ENCODE measurements at regions not wholly inside any gene's neighbourhood (a gene's known extent, or its start where the extent isn't known, plus 50 kb on each side); places are given as distances from the start of the nearest gene placed in this dataset.

DNA sequence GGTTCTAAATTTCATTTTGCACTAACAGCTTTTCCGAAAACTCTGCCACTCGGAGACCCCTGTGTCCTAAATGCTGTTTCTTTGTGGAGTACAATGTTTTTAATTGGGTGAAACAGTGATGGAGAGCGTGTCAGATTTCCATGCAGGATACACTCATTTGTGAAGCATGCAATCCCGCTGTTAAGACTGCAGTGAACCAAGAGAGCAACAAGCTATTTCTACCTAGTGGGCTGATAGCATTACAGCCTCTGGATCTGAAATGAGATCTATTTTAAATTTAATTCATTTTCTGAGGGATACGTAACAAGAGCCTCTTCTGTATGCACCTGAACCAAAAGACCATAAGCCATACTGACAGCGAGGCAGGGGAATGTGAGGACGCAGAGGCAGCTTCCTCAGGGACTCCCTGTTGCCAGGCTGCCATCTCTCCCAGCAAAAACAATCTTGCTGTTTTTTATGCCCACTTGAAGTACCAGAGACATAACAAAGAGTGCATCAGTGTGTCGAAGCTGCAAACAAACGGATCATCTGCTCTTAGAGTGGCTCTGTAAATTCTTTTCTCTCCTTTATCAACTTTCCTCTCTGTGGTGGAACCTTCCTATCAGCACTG, 199.9 kb upstream of the COX10 start:
- H3K36me3 ChIP-seq = no peaks in the 10 kb centered on the region
- no peaks in the 10 kb centered on the region for H3K4me1 ChIP-seq
- no peak for DNase-seq
- WGBS, 2 donors = 61 to 63% methylated on average over 9 of the region's 9 CpGs
- H3K4me3 ChIP-seq (replicated peaks in 1 of 3) = no peak overlapping the region
- H3K27me3 ChIP-seq = no peaks in the 10 kb centered on the region
- H3K9me3 ChIP-seq = no peaks in the 10 kb centered on the region
- TF ChIP-seq, protein P1, sequence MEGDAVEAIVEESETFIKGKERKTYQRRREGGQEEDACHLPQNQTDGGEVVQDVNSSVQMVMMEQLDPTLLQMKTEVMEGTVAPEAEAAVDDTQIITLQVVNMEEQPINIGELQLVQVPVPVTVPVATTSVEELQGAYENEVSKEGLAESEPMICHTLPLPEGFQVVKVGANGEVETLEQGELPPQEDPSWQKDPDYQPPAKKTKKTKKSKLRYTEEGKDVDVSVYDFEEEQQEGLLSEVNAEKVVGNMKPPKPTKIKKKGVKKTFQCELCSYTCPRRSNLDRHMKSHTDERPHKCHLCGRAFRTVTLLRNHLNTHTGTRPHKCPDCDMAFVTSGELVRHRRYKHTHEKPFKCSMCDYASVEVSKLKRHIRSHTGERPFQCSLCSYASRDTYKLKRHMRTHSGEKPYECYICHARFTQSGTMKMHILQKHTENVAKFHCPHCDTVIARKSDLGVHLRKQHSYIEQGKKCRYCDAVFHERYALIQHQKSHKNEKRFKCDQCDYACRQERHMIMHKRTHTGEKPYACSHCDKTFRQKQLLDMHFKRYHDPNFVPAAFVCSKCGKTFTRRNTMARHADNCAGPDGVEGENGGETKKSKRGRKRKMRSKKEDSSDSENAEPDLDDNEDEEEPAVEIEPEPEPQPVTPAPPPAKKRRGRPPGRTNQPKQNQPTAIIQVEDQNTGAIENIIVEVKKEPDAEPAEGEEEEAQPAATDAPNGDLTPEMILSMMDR (IDR thresholded peaks at IDR 0.05) = no peak
- TF ChIP-seq POLR2A (IDR thresholded peaks at IDR 0.05) = no peak
- H3K27ac ChIP-seq = no peak overlapping the region
- intact Hi-C loops (cut with DNase I) = no loop called here

DNA sequence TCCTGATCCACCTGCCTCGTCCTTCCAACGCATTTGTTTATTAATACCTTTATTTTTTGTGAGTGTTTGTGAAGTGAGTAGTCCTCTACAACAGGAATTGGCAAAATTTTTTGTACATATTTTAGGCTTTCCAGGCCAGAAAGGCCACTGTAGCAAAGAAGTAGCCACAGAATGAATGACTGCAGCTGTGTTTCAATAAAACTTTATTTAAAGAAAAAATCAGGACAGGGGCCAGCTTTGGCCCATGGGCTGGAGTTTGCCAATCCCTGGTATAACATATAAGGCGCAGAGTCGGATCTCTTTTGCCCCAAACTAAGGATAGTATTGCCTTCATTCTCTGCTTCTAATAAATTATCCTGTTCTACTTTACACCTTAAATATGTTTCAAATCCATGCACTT, 198.0 kb upstream of the COX10 start:
- no peaks in the 10 kb centered on the region for H3K4me1 ChIP-seq
- intact Hi-C loops (cut with DNase I) = no loop called here
- H3K9me3 ChIP-seq = no peaks in the 10 kb centered on the region
- no peak for TF ChIP-seq POLR2A (IDR thresholded peaks at IDR 0.05)
- TF ChIP-seq, protein P1 (IDR thresholded peaks at IDR 0.05) = no peak
- no peak for DNase-seq
- no peaks in the 10 kb centered on the region for H3K36me3 ChIP-seq
- no peak overlapping the region for H3K27ac ChIP-seq
- no peaks in the 10 kb centered on the region for H3K27me3 ChIP-seq
- 95 to 97% methylated on average over 4 of the region's 4 CpGs for WGBS, 2 donors
- H3K4me3 ChIP-seq (replicated peaks in 1 of 3) = no peak overlapping the region

DNA sequence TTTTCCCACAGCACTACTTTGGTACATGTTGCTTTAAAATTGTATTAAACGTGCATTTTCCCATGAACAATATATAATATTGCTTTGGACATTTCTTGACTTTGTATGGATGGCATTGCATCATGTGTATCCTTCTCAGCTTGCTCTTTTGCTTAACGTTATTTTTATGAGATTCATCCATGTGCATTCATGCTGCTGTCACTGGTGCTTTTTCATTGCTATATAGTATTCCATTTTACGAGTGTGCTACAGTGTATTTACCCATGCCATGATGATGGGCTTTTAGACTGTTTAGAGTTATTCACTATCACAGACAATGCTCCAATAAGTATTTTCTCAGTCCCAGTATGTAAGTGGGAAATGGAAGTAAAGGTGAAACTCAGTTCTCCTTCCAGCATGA, 195.2 kb upstream of the COX10 start:
- Histone ChIP-seq H3K4me1 (no peaks in the 10 kb centered on the region), H3K4me3 (replicated peaks in 1 of 3) (no peak overlapping the region), H3K27me3 (no peaks in the 10 kb centered on the region), H3K36me3 (no peaks in the 10 kb centered on the region), H3K9me3 (no peaks in the 10 kb centered on the region), H3K27ac (no peak overlapping the region)
- 94 to 95% methylated on average over 3 of the region's 3 CpGs for WGBS, 2 donors
- intact Hi-C loops (cut with DNase I) = no loop called here
- DNase-seq = no peak
- TF ChIP-seq, protein P1 (IDR thresholded peaks at IDR 0.05) = no peak
- TF ChIP-seq POLR2A (IDR thresholded peaks at IDR 0.05) = no peak

DNA sequence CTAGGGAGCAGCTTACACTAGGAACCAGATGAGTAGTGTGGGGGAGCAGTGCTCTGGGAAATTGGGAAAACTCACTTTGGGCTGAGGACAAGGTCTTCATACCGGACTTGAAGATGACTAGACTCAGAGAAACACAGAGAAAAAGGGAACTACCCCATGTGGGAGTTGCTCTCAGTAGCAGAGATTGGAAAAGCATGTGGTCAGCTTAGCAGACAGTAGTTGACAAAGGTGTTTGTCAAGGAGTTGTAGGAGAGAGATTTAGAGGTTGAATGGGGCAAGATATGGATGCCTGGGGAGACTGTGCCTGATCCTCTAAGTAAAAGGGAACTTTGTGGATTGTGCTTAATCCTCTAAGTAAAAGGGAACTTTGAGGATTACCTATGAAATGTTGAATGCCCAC, 194.5 kb upstream of the COX10 start:
- intact Hi-C loops (cut with DNase I) = no loop called here
- no peak overlapping the region for H3K4me3 ChIP-seq (replicated peaks in 1 of 3)
- 89 to 91% methylated on average over 1 of the region's 1 CpG for WGBS, 2 donors

DNA sequence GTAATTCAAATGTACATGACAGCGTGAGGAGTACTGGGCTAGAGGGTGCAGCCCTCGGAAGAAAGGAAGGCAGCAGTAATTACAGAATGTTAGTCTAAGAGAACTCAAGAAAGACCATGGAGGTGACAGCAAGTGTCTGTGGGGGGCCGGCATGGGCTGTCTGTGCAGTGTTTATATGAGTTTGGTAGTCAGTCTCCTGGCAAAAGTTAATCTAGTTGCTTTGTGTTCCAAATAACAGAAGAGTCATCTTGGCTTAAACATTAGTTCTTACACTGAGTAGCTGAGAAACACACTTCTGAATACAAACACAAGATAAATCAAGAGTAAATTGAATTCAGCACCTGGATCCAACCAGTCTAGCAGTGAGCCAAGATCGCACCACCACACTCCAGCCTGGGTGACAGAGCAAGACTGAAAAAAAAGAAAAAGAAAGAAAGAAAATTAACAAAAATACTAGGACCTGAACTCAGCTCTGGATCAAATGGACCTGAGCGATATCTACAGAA, 189.3 kb upstream of the COX10 start:
- Histone ChIP-seq H3K27ac (no peak overlapping the region), H3K9me3 (no peaks in the 10 kb centered on the region), H3K4me1 (no peaks in the 10 kb centered on the region), H3K4me3 (replicated peaks in 1 of 3) (no peak overlapping the region), H3K36me3 (no peaks in the 10 kb centered on the region), H3K27me3 (no peaks in the 10 kb centered on the region)
- WGBS, 2 donors = 90 to 94% methylated on average over 5 of the region's 5 CpGs
- TF ChIP-seq, protein P1 (IDR thresholded peaks at IDR 0.05) = no peak
- TF ChIP-seq POLR2A (IDR thresholded peaks at IDR 0.05) = no peak
- intact Hi-C loops (cut with DNase I) = no loop called here
- DNase-seq = no peak

More for the DNA sequence above, 194.5 kb upstream of the COX10 start:
- no peak overlapping the region for H3K27ac ChIP-seq
- H3K36me3 ChIP-seq = no peaks in the 10 kb centered on the region
- TF ChIP-seq POLR2A (IDR thresholded peaks at IDR 0.05) = no peak
- TF ChIP-seq, protein P1 (IDR thresholded peaks at IDR 0.05) = no peak
- no peak for DNase-seq
- H3K27me3 ChIP-seq = no peaks in the 10 kb centered on the region
- H3K9me3 ChIP-seq = no peaks in the 10 kb centered on the region
- no peaks in the 10 kb centered on the region for H3K4me1 ChIP-seq

All from thyroid gland (tissue), 4 donors.